GM12875 (cell line): ENCODE measurements at regions not wholly inside any gene's neighbourhood (a gene's known extent, or its start where the extent isn't known, plus 50 kb on each side); places are given as distances from the start of the nearest gene placed in this dataset.

ENCODE experiments used
- H3K4me3 ChIP-seq: one replicate; pipeline ENCODE4 v1.5.1; 2011; ENCODE audit warnings: low read depth, low read length, control low read depth
- CTCF ChIP-seq: IDR thresholded peaks from 2 replicates; pipeline ENCODE4 v1.5.1; 2011; ENCODE audit warnings: low read depth, mild to moderate bottlenecking, control low read depth, inconsistent platforms, low read length, moderate library complexity, borderline replicate concordance; ENCODE audit not compliant: insufficient read depth

- no peak overlapping the region for H3K4me3 ChIP-seq
Measured at GRCh38 chr11:39239553-39239952, 2219.9 kb downstream of the LRRC4C start.

GRCh38 chr11:39236916-39237315 is 2222.5 kb downstream of the LRRC4C start:
- TF ChIP-seq CTCF = no peak
- no peak overlapping the region for H3K4me3 ChIP-seq

More at GRCh38 chr11:39239553-39239952, 2219.9 kb downstream of the LRRC4C start:
- TF ChIP-seq CTCF = no peak

GRCh38 chr11:39221550-39222138 is 2237.8 kb downstream of the LRRC4C start:
- TF ChIP-seq CTCF = no peak
- no peak overlapping the region for H3K4me3 ChIP-seq

GRCh38 chr11:39220501-39221230 is 2238.8 kb downstream of the LRRC4C start:
- no peak overlapping the region for H3K4me3 ChIP-seq
- TF ChIP-seq CTCF = no peak

DNA sequence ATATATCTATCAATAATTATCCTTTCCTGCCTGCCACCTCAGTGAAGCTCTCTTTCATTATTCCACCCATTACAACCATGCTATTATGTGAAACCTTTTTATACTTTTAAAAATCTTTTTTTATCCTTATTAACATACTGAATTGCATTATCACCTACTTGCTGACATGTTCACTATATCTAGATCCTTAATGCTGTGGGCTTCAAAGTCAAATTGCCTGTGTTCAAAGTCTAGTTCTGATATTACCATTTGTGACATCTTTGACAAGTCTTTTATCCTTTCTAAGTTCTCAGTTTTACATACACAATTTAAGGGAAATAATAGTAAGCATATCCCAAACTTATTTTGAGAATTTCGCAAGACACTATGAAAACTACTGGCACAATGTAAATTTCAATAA is 2239.4 kb downstream of the LRRC4C start:
- no peak overlapping the region for H3K4me3 ChIP-seq
- no peak for TF ChIP-seq CTCF

GRCh38 chr11:39209981-39210380 is 2249.5 kb downstream of the LRRC4C start:
- no peak overlapping the region for H3K4me3 ChIP-seq
- no peak for TF ChIP-seq CTCF

GRCh38 chr11:39205236-39205995 is 2254.0 kb downstream of the LRRC4C start:
- no peak overlapping the region for H3K4me3 ChIP-seq
- no peak for TF ChIP-seq CTCF
